ENCODE measurements at regions not wholly inside any gene's neighbourhood (a gene's known extent, or its start where the extent isn't known, plus 50 kb on each side); places are given as distances from the start of the nearest gene placed in this dataset.

GRCh38 chr12:68461645-68462044 is 129.5 kb upstream of the MDM1 start:
- 9 to 17% methylated on average over 3 of the region's 3 CpGs for WGBS, 2 donors
- Histone ChIP-seq H3K9me3 (ENCODE audit: control insufficient read depth, low read length) (no peaks in the 10 kb centered on the region), H3K4me1 (ENCODE audit: control insufficient read depth in 1 of 2, insufficient read depth in 2 of 2, low read length in 2 of 2) (no peaks in the 10 kb centered on the region), H3K4me3 (ENCODE audit: low read length in 2 of 2) (no peak overlapping the region), H3K36me3 (ENCODE audit: control insufficient read depth in 1 of 2, insufficient read depth in 2 of 2, low read length in 1 of 2) (no peaks in the 10 kb centered on the region), H3K27me3 (ENCODE audit: control insufficient read depth in 1 of 2, insufficient read depth in 2 of 2, low read length in 1 of 2) (no peaks in the 10 kb centered on the region), H3K27ac (ENCODE audit: low read depth in 1 of 2, low read length in 2 of 2) (no peak overlapping the region)
- no peak for DNase-seq
- ATAC-seq (ENCODE audit: low FRiP score): no peak
- intact Hi-C loops (cut with DNase I): no loop called here

GRCh38 chr12:68462803-68463202 is 130.6 kb upstream of the MDM1 start:
- Histone ChIP-seq H3K27me3 (ENCODE audit: control insufficient read depth in 1 of 2, insufficient read depth in 2 of 2, low read length in 1 of 2) (no peaks in the 10 kb centered on the region), H3K9me3 (ENCODE audit: control insufficient read depth, low read length) (no peaks in the 10 kb centered on the region), H3K36me3 (ENCODE audit: control insufficient read depth in 1 of 2, insufficient read depth in 2 of 2, low read length in 1 of 2) (no peaks in the 10 kb centered on the region), H3K4me3 (ENCODE audit: low read length in 2 of 2) (no peak overlapping the region), H3K4me1 (ENCODE audit: control insufficient read depth in 1 of 2, insufficient read depth in 2 of 2, low read length in 2 of 2) (no peaks in the 10 kb centered on the region), H3K27ac (ENCODE audit: low read depth in 1 of 2, low read length in 2 of 2) (no peak overlapping the region)
- intact Hi-C loops (cut with DNase I): no loop called here
- ATAC-seq (ENCODE audit: low FRiP score): no peak
- WGBS, 2 donors: 91 to 92% methylated on average over 4 of the region's 4 CpGs
- DNase-seq: no peak

GRCh38 chr12:68465227-68465626 is 133.1 kb upstream of the MDM1 start:
- H3K4me3 ChIP-seq (ENCODE audit: low read length in 2 of 2): no peak overlapping the region
- no peaks in the 10 kb centered on the region for H3K27me3 ChIP-seq (ENCODE audit: control insufficient read depth in 1 of 2, insufficient read depth in 2 of 2, low read length in 1 of 2)
- 88% methylated on average over 2 of the region's 2 CpGs for WGBS, 2 donors
- ATAC-seq (ENCODE audit: low FRiP score) (no peak), DNase-seq (no peak)
- H3K9me3 ChIP-seq (ENCODE audit: control insufficient read depth, low read length): no peaks in the 10 kb centered on the region
- intact Hi-C loops (cut with DNase I): no loop called here
- no peaks in the 10 kb centered on the region for H3K36me3 ChIP-seq (ENCODE audit: control insufficient read depth in 1 of 2, insufficient read depth in 2 of 2, low read length in 1 of 2)
- no peaks in the 10 kb centered on the region for H3K4me1 ChIP-seq (ENCODE audit: control insufficient read depth in 1 of 2, insufficient read depth in 2 of 2, low read length in 2 of 2)
- no peak overlapping the region for H3K27ac ChIP-seq (ENCODE audit: low read depth in 1 of 2, low read length in 2 of 2)

- H3K4me1 ChIP-seq (ENCODE audit: control insufficient read depth in 1 of 2, insufficient read depth in 2 of 2, low read length in 2 of 2): no peaks in the 10 kb centered on the region
- H3K9me3 ChIP-seq (ENCODE audit: control insufficient read depth, low read length): no peaks in the 10 kb centered on the region
- no peaks in the 10 kb centered on the region for H3K36me3 ChIP-seq (ENCODE audit: control insufficient read depth in 1 of 2, insufficient read depth in 2 of 2, low read length in 1 of 2)
- intact Hi-C loops (cut with DNase I): no loop called here
- ATAC-seq (ENCODE audit: low FRiP score): no peak
- no peak for DNase-seq
- WGBS, 2 donors: 87 to 89% methylated on average over 3 of the region's 3 CpGs
- H3K4me3 ChIP-seq (ENCODE audit: low read length in 2 of 2): no peak overlapping the region
- no peak overlapping the region for H3K27ac ChIP-seq (ENCODE audit: low read depth in 1 of 2, low read length in 2 of 2)
- no peaks in the 10 kb centered on the region for H3K27me3 ChIP-seq (ENCODE audit: control insufficient read depth in 1 of 2, insufficient read depth in 2 of 2, low read length in 1 of 2)
Measured at GRCh38 chr12:68467514-68467913, 135.4 kb upstream of the MDM1 start.

- DNase-seq (no peak), ATAC-seq (ENCODE audit: low FRiP score) (peak; percentile 52)
- 74 to 82% methylated on average over 2 of the region's 2 CpGs for WGBS, 2 donors
- Histone ChIP-seq H3K27ac (ENCODE audit: low read depth in 1 of 2, low read length in 2 of 2) (no peak overlapping the region), H3K4me3 (ENCODE audit: low read length in 2 of 2) (no peak overlapping the region), H3K9me3 (ENCODE audit: control insufficient read depth, low read length) (no peaks in the 10 kb centered on the region), H3K4me1 (ENCODE audit: control insufficient read depth in 1 of 2, insufficient read depth in 2 of 2, low read length in 2 of 2) (no peaks in the 10 kb centered on the region), H3K27me3 (ENCODE audit: control insufficient read depth in 1 of 2, insufficient read depth in 2 of 2, low read length in 1 of 2) (no peaks in the 10 kb centered on the region), H3K36me3 (ENCODE audit: control insufficient read depth in 1 of 2, insufficient read depth in 2 of 2, low read length in 1 of 2) (no peaks in the 10 kb centered on the region)
- intact Hi-C loops (cut with DNase I): no loop called here
Measured at GRCh38 chr12:68468036-68468435, 135.9 kb upstream of the MDM1 start.

- H3K9me3 ChIP-seq (ENCODE audit: control insufficient read depth, low read length): no peaks in the 10 kb centered on the region
- no peak overlapping the region for H3K27ac ChIP-seq (ENCODE audit: low read depth in 1 of 2, low read length in 2 of 2)
- ATAC-seq (ENCODE audit: low FRiP score) (no peak), DNase-seq (no peak)
- intact Hi-C loops (cut with DNase I): no loop called here
- no peaks in the 10 kb centered on the region for H3K36me3 ChIP-seq (ENCODE audit: control insufficient read depth in 1 of 2, insufficient read depth in 2 of 2, low read length in 1 of 2)
- 90 to 97% methylated on average over 3 of the region's 3 CpGs for WGBS, 2 donors
- H3K4me3 ChIP-seq (ENCODE audit: low read length in 2 of 2): no peak overlapping the region
- H3K27me3 ChIP-seq (ENCODE audit: control insufficient read depth in 1 of 2, insufficient read depth in 2 of 2, low read length in 1 of 2): no peaks in the 10 kb centered on the region
- H3K4me1 ChIP-seq (ENCODE audit: control insufficient read depth in 1 of 2, insufficient read depth in 2 of 2, low read length in 2 of 2): no peaks in the 10 kb centered on the region
Measured at GRCh38 chr12:68469113-68469512, 137.0 kb upstream of the MDM1 start.

- intact Hi-C loops (cut with DNase I): no loop called here
- H3K27me3 ChIP-seq (ENCODE audit: control insufficient read depth in 1 of 2, insufficient read depth in 2 of 2, low read length in 1 of 2): no peaks in the 10 kb centered on the region
- DNase-seq: no peak
- WGBS, 2 donors: 77 to 95% methylated on average over 3 of the region's 3 CpGs
- no peak for ATAC-seq (ENCODE audit: low FRiP score)
- H3K36me3 ChIP-seq (ENCODE audit: control insufficient read depth in 1 of 2, insufficient read depth in 2 of 2, low read length in 1 of 2): no peaks in the 10 kb centered on the region
- H3K9me3 ChIP-seq (ENCODE audit: control insufficient read depth, low read length): no peaks in the 10 kb centered on the region
- no peak overlapping the region for H3K4me3 ChIP-seq (ENCODE audit: low read length in 2 of 2)
- no peak overlapping the region for H3K27ac ChIP-seq (ENCODE audit: low read depth in 1 of 2, low read length in 2 of 2)
- no peaks in the 10 kb centered on the region for H3K4me1 ChIP-seq (ENCODE audit: control insufficient read depth in 1 of 2, insufficient read depth in 2 of 2, low read length in 2 of 2)
Measured at GRCh38 chr12:68470664-68471328, 138.6 kb upstream of the MDM1 start.

GRCh38 chr12:68474467-68475204 is 136.1 kb upstream of the RAP1B start:
- Histone ChIP-seq H3K27ac (ENCODE audit: low read depth in 1 of 2, low read length in 2 of 2) (no peak overlapping the region), H3K9me3 (ENCODE audit: control insufficient read depth, low read length) (no peaks in the 10 kb centered on the region), H3K27me3 (ENCODE audit: control insufficient read depth in 1 of 2, insufficient read depth in 2 of 2, low read length in 1 of 2) (no peaks in the 10 kb centered on the region), H3K4me3 (ENCODE audit: low read length in 2 of 2) (no peak overlapping the region), H3K36me3 (ENCODE audit: control insufficient read depth in 1 of 2, insufficient read depth in 2 of 2, low read length in 1 of 2) (no peaks in the 10 kb centered on the region), H3K4me1 (ENCODE audit: control insufficient read depth in 1 of 2, insufficient read depth in 2 of 2, low read length in 2 of 2) (no peaks in the 10 kb centered on the region)
- DNase-seq (no peak), ATAC-seq (ENCODE audit: low FRiP score) (no peak)
- intact Hi-C loops (cut with DNase I): no loop called here
- 87 to 91% methylated on average over 5 of the region's 5 CpGs for WGBS, 2 donors

- Histone ChIP-seq H3K27me3 (ENCODE audit: control insufficient read depth in 1 of 2, insufficient read depth in 2 of 2, low read length in 1 of 2) (no peaks in the 10 kb centered on the region), H3K4me1 (ENCODE audit: control insufficient read depth in 1 of 2, insufficient read depth in 2 of 2, low read length in 2 of 2) (no peaks in the 10 kb centered on the region), H3K4me3 (ENCODE audit: low read length in 2 of 2) (no peak overlapping the region), H3K36me3 (ENCODE audit: control insufficient read depth in 1 of 2, insufficient read depth in 2 of 2, low read length in 1 of 2) (no peaks in the 10 kb centered on the region), H3K27ac (ENCODE audit: low read depth in 1 of 2, low read length in 2 of 2) (no peak overlapping the region), H3K9me3 (ENCODE audit: control insufficient read depth, low read length) (no peaks in the 10 kb centered on the region)
- 97% methylated on average over 2 of the region's 2 CpGs for WGBS, 2 donors
- DNase-seq: no peak
- no peak for ATAC-seq (ENCODE audit: low FRiP score)
- intact Hi-C loops (cut with DNase I): no loop called here
Measured at GRCh38 chr12:68476794-68477193, 133.9 kb upstream of the RAP1B start.
